ENCODE measurements at regions not wholly inside any gene's neighbourhood (a gene's known extent, or its start where the extent isn't known, plus 50 kb on each side); places are given as distances from the start of the nearest gene placed in this dataset.

GRCh38 chr6:167683028-167683862 lies 143.5 kb upstream of the AFDN start (continued):
- TF ChIP-seq ZNF343 (CRISPR knock-in tag; IDR thresholded peaks at IDR 0.05) (peak; percentile 98), MAFK (conservative IDR thresholded peaks at IDR 0.05 in 1 of 2, IDR thresholded peaks at IDR 0.05 in 1 of 2; ENCODE audit: low read length in 2 of 2) (peak; percentile 60 to 77), FOXM1 (CRISPR knock-in tag; IDR thresholded peaks at IDR 0.05) (no peak), ZNF317 (CRISPR knock-in tag; IDR thresholded peaks at IDR 0.05) (peak; percentile 87; the same call in 1 of the 2 replicates), NPAS2 (CRISPR knock-in tag; IDR thresholded peaks at IDR 0.05; ENCODE audit: borderline replicate concordance) (no peak), RFX5 (IDR thresholded peaks at IDR 0.05; ENCODE audit: low read depth, low read length) (0 out of 2 replicates have a peak, but pooled peaks have one; percentile 48), ZNF275 (CRISPR knock-in tag; IDR thresholded peaks at IDR 0.05; ENCODE audit: borderline replicate concordance) (peak; percentile 92; the same call in 1 of the 2 replicates), ZNF800 (CRISPR knock-in tag; IDR thresholded peaks at IDR 0.05) (peak; percentile 83), ZNF24 (IDR thresholded peaks at IDR 0.05) (no peak), ZSCAN20 (CRISPR knock-in tag; IDR thresholded peaks at IDR 0.05; ENCODE audit: borderline replicate concordance) (no peak; the same call in 1 of the 2 replicates), TFAP4 (IDR thresholded peaks at IDR 0.05; ENCODE audit: borderline replicate concordance, low read depth) (peak; percentile 92; the same call in 1 of the 2 replicates), ZSCAN29 (CRISPR knock-in tag; conservative IDR thresholded peaks at IDR 0.05) (peak; percentile 98), YY1 (IDR thresholded peaks at IDR 0.05; ENCODE audit: insufficient read depth, insufficient replicate concordance, low read depth, low read length) (peak; percentile 0), TEAD3 (CRISPR knock-in tag; optimal IDR thresholded peaks at IDR 0.05; ENCODE audit: borderline replicate concordance) (peak; percentile 95)
- TF ChIP-seq, protein P1, sequence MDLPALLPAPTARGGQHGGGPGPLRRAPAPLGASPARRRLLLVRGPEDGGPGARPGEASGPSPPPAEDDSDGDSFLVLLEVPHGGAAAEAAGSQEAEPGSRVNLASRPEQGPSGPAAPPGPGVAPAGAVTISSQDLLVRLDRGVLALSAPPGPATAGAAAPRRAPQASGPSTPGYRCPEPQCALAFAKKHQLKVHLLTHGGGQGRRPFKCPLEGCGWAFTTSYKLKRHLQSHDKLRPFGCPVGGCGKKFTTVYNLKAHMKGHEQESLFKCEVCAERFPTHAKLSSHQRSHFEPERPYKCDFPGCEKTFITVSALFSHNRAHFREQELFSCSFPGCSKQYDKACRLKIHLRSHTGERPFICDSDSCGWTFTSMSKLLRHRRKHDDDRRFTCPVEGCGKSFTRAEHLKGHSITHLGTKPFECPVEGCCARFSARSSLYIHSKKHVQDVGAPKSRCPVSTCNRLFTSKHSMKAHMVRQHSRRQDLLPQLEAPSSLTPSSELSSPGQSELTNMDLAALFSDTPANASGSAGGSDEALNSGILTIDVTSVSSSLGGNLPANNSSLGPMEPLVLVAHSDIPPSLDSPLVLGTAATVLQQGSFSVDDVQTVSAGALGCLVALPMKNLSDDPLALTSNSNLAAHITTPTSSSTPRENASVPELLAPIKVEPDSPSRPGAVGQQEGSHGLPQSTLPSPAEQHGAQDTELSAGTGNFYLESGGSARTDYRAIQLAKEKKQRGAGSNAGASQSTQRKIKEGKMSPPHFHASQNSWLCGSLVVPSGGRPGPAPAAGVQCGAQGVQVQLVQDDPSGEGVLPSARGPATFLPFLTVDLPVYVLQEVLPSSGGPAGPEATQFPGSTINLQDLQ (CRISPR knock-in tag; IDR thresholded peaks at IDR 0.05) = peak; percentile 66
- TF ChIP-seq, protein P2, sequence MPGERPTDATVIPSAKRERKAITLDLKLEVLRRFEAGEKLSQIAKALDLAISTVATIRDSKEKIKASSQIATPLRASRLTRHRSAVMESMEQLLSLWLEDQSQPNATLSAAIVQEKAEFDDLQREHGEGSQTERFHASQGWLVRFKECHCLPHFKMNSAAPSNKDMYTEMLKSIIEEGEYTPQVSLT (CRISPR knock-in tag; IDR thresholded peaks at IDR 0.05; ENCODE audit: borderline replicate concordance, low read depth) = no peak
- TF ChIP-seq, protein P3, sequence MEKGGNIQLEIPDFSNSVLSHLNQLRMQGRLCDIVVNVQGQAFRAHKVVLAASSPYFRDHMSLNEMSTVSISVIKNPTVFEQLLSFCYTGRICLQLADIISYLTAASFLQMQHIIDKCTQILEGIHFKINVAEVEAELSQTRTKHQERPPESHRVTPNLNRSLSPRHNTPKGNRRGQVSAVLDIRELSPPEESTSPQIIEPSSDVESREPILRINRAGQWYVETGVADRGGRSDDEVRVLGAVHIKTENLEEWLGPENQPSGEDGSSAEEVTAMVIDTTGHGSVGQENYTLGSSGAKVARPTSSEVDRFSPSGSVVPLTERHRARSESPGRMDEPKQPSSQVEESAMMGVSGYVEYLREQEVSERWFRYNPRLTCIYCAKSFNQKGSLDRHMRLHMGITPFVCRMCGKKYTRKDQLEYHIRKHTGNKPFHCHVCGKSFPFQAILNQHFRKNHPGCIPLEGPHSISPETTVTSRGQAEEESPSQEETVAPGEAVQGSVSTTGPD (CRISPR knock-in tag; IDR thresholded peaks at IDR 0.05) = peak; percentile 90
